Hindlimb muscle (tissue), 1 donor: ENCODE measurements at regions not wholly inside any gene's neighbourhood (a gene's known extent, or its start where the extent isn't known, plus 50 kb on each side); places are given as distances from the start of the nearest gene placed in this dataset.

Source experiments
- DNase-seq: peaks from one replicate; pipeline ENCODE4 v3.0.0-alpha.2; 2013

- peak; percentile 74 for DNase-seq
Measured at GRCh38 chr10:128912568-128913311, 554.3 kb upstream of the MGMT start.

GRCh38 chr10:128914681-128915080 is 552.4 kb upstream of the MGMT start:
- DNase-seq = no peak

GRCh38 chr10:128915630-128916029 is 551.4 kb upstream of the MGMT start:
- no peak for DNase-seq

GRCh38 chr10:128916383-128916782 is 550.7 kb upstream of the MGMT start:
- DNase-seq = no peak

GRCh38 chr10:128921389-128922022 is 545.5 kb upstream of the MGMT start:
- DNase-seq = no peak

GRCh38 chr10:128922172-128922571 is 544.9 kb upstream of the MGMT start:
- no peak for DNase-seq

GRCh38 chr10:128922619-128923196 is 544.3 kb upstream of the MGMT start:
- no peak for DNase-seq

- no peak for DNase-seq
Measured at GRCh38 chr10:128924918-128925317, 542.1 kb upstream of the MGMT start.

GRCh38 chr10:128926711-128927110 is 540.3 kb upstream of the MGMT start:
- DNase-seq = peak; percentile 68

- DNase-seq = peak; percentile 91
Measured at GRCh38 chr10:128927497-128928161, 539.4 kb upstream of the MGMT start.

GRCh38 chr10:128928231-128928836 is 538.7 kb upstream of the MGMT start:
- no peak for DNase-seq

- no peak for DNase-seq
Measured at GRCh38 chr10:128929131-128929530, 537.9 kb upstream of the MGMT start.

- DNase-seq = peak; percentile 72
Measured at GRCh38 chr10:128929767-128930166, 537.3 kb upstream of the MGMT start.

- DNase-seq = no peak
Measured at GRCh38 chr10:128930515-128930914, 536.5 kb upstream of the MGMT start.

- no peak for DNase-seq
Measured at GRCh38 chr10:128932071-128932820, 534.8 kb upstream of the MGMT start.

- DNase-seq = no peak
Measured at GRCh38 chr10:128934492-128934891, 532.5 kb upstream of the MGMT start.

- DNase-seq = no peak
Measured at GRCh38 chr10:128936392-128936791, 530.6 kb upstream of the MGMT start.

- no peak for DNase-seq
Measured at GRCh38 chr10:128938558-128938957, 528.5 kb upstream of the MGMT start.

GRCh38 chr10:128940081-128940480 is 527.0 kb upstream of the MGMT start:
- DNase-seq = no peak

- DNase-seq = no peak
Measured at GRCh38 chr10:128943111-128943510, 523.9 kb upstream of the MGMT start.

- DNase-seq = no peak
Measured at GRCh38 chr10:128945398-128945797, 521.6 kb upstream of the MGMT start.
